ENCODE measurements at regions not wholly inside any gene's neighbourhood (a gene's known extent, or its start where the extent isn't known, plus 50 kb on each side); places are given as distances from the start of the nearest gene placed in this dataset.

- H3K27ac Mint-ChIP-seq = no peak overlapping the region
- no peak for TF ChIP-seq CTCF (IDR thresholded peaks at IDR 0.05)
- Histone ChIP-seq H4K20me1 (ENCODE audit: insufficient read depth, low read length) (no peaks in the 10 kb centered on the region), H3K27me3 (ENCODE audit: control insufficient read depth in 2 of 2, insufficient read depth in 2 of 2, low read length in 2 of 2) (no peaks in the 10 kb centered on the region), H3K4me3 (replicated peaks in 1 of 3; ENCODE audit: low read depth in 2 of 3, low read length in 3 of 3) (no peak overlapping the region), H3K4me2 (replicated peaks; ENCODE audit: extremely low read depth, low read length, poor library complexity, severe bottlenecking) (no peak overlapping the region), H3K36me3 (replicated peaks in 1 of 2; ENCODE audit: control insufficient read depth in 1 of 2, insufficient read depth in 2 of 2, low read length in 2 of 2) (no peaks in the 10 kb centered on the region), H3K4me1 (ENCODE audit: control insufficient read depth in 1 of 2, insufficient read depth in 2 of 2, low read length in 2 of 2) (no peaks in the 10 kb centered on the region), H3K9ac (ENCODE audit: insufficient read depth, low read length, poor library complexity, severe bottlenecking) (no peak overlapping the region), H3K9me3 (replicated peaks in 1 of 2; ENCODE audit: control insufficient read depth in 1 of 2, insufficient read depth in 1 of 2, low read length in 2 of 2) (no peaks in the 10 kb centered on the region), H2AFZ (ENCODE audit: insufficient read depth, low read depth, low read length, poor library complexity, severe bottlenecking) (no peak overlapping the region), H3K79me2 (ENCODE audit: insufficient read depth, low read length) (no peaks in the 10 kb centered on the region), H3K27ac (ENCODE audit: low read depth in 1 of 2, low read length in 2 of 2) (no peak overlapping the region)
- H3K36me3 Mint-ChIP-seq = no peaks in the 10 kb centered on the region
- peaks cover 0 to 3% (median 2%) of the 10 kb centered on the region in 3 donors for H3K27me3 Mint-ChIP-seq (ENCODE audit: low read depth in 3 of 3)
- WGBS (ENCODE audit: insufficient coverage) = no CpG with 5 or more reads among the region's 1 CpG
- no peak for DNase-seq
- H3K4me3 Mint-ChIP-seq = no peak overlapping the region
- H3K4me1 Mint-ChIP-seq = no peaks in the 10 kb centered on the region
- intact Hi-C loops (cut with micrococcal nuclease) = no loop called here
- H3K9me3 Mint-ChIP-seq = peaks cover 0 to 4% (median 0%) of the 10 kb centered on the region in 7 donors
These were observed 212.5 kb upstream of the ZIC3 start for GRCh38 chrX:137353404-137353803.

- no peaks in the 10 kb centered on the region for H3K36me3 Mint-ChIP-seq
- DNase-seq = no peak
These were observed 213.7 kb upstream of the ZIC3 start for GRCh38 chrX:137352101-137352660.

More at GRCh38 chrX:137352101-137352660, 213.7 kb upstream of the ZIC3 start:
- Histone ChIP-seq H2AFZ (ENCODE audit: insufficient read depth, low read depth, low read length, poor library complexity, severe bottlenecking) (no peak overlapping the region), H3K4me2 (replicated peaks; ENCODE audit: extremely low read depth, low read length, poor library complexity, severe bottlenecking) (no peak overlapping the region), H3K9ac (ENCODE audit: insufficient read depth, low read length, poor library complexity, severe bottlenecking) (no peak overlapping the region), H3K27me3 (ENCODE audit: control insufficient read depth in 2 of 2, insufficient read depth in 2 of 2, low read length in 2 of 2) (no peaks in the 10 kb centered on the region), H3K27ac (ENCODE audit: low read depth in 1 of 2, low read length in 2 of 2) (no peak overlapping the region), H3K4me1 (ENCODE audit: control insufficient read depth in 1 of 2, insufficient read depth in 2 of 2, low read length in 2 of 2) (no peaks in the 10 kb centered on the region), H4K20me1 (ENCODE audit: insufficient read depth, low read length) (no peaks in the 10 kb centered on the region), H3K9me3 (replicated peaks in 1 of 2; ENCODE audit: control insufficient read depth in 1 of 2, insufficient read depth in 1 of 2, low read length in 2 of 2) (no peaks in the 10 kb centered on the region), H3K4me3 (replicated peaks in 1 of 3; ENCODE audit: low read depth in 2 of 3, low read length in 3 of 3) (no peak overlapping the region), H3K79me2 (ENCODE audit: insufficient read depth, low read length) (no peaks in the 10 kb centered on the region), H3K36me3 (replicated peaks in 1 of 2; ENCODE audit: control insufficient read depth in 1 of 2, insufficient read depth in 2 of 2, low read length in 2 of 2) (no peaks in the 10 kb centered on the region)
- H3K4me1 Mint-ChIP-seq = no peaks in the 10 kb centered on the region
- no peak for TF ChIP-seq CTCF (IDR thresholded peaks at IDR 0.05)
- H3K27me3 Mint-ChIP-seq (ENCODE audit: low read depth in 3 of 3) = peaks cover 0 to 3% (median 0%) of the 10 kb centered on the region in 3 donors
- H3K4me3 Mint-ChIP-seq = no peak overlapping the region
- H3K9me3 Mint-ChIP-seq = peaks cover 0 to 4% (median 0%) of the 10 kb centered on the region in 7 donors
- H3K27ac Mint-ChIP-seq = no peak overlapping the region
- intact Hi-C loops (cut with micrococcal nuclease) = no loop called here
